ENCODE measurements at regions not wholly inside any gene's neighbourhood (a gene's known extent, or its start where the extent isn't known, plus 50 kb on each side); places are given as distances from the start of the nearest gene placed in this dataset.

DNA sequence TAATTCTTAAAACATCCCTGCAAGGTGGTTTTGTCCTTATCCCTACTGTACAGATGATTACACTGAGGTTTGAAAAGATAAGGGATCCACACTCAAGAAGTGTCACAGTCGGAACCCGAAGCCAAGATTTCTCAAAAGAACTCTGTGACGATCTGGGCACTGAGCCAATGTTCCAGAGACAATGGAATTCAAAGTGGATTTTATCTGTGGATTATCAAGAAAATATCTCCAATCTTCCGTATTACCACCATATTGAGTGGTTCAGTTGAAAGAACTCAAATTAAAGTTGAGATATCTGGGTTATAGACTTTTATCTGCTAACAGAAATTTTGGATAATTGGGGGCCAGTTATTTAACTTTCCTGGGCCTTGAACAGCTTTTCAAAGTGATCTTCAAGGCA, 100.0 kb upstream of the GRAMD1B start:
- TF ChIP-seq CTCF (IDR thresholded peaks at IDR 0.05) (no peak), POLR2A (IDR thresholded peaks at IDR 0.05) (no peak)

All from prostate gland (tissue), 2 donors.